ENCODE measurements at regions not wholly inside any gene's neighbourhood (a gene's known extent, or its start where the extent isn't known, plus 50 kb on each side); places are given as distances from the start of the nearest gene placed in this dataset.

DNA sequence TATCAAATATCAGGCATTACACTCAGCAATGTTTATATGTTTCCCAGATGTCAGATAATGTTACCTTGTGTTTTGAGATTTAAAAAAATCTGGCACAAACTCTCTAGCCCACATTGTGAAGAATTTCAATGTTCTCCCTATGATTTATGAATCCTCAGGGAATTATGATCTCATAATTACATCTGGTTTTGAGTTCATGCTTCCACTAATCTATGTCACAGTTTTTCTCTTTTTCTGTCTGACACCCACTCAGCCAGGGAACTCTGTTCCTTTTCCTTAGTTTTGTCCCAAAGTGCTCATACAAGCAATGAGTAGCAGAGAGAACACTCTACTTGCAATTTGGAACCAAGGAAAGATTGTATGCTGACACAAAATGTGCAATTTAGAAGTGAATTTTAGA, 212.1 kb upstream of the POF1B start:
- DNase-seq (ENCODE audit: low spot score), result no peak
- TF ChIP-seq, protein P1, sequence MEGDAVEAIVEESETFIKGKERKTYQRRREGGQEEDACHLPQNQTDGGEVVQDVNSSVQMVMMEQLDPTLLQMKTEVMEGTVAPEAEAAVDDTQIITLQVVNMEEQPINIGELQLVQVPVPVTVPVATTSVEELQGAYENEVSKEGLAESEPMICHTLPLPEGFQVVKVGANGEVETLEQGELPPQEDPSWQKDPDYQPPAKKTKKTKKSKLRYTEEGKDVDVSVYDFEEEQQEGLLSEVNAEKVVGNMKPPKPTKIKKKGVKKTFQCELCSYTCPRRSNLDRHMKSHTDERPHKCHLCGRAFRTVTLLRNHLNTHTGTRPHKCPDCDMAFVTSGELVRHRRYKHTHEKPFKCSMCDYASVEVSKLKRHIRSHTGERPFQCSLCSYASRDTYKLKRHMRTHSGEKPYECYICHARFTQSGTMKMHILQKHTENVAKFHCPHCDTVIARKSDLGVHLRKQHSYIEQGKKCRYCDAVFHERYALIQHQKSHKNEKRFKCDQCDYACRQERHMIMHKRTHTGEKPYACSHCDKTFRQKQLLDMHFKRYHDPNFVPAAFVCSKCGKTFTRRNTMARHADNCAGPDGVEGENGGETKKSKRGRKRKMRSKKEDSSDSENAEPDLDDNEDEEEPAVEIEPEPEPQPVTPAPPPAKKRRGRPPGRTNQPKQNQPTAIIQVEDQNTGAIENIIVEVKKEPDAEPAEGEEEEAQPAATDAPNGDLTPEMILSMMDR (IDR thresholded peaks at IDR 0.05; ENCODE audit: extremely low read depth, insufficient read depth, missing control alignments), result no peak
- in situ Hi-C loops (cut with MboI; ENCODE audit: low pct_unique_long_range_greater_than_20kb, low sequenced_read_pairs, unreplicated experiment), result no loop called here

DNA sequence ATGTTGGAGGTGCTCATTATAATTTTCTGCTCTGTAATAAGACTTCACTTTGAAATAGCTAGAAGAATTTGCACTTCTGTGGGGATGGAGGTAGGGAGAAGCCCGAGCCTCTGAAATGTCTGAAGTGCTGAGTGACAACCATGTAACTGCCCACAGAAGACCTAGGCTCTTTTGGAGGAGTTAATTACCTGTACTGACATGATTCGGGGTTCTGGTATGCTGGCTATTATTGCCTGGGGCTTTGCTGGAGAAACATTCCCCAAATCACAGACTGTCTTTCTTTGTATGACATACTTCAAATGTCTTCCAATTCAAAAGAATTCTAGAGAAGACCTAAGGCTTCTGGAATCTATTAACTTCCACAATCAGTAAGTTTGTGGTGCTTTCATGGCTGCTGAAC, 211.2 kb upstream of the POF1B start:
- in situ Hi-C loops (cut with MboI; ENCODE audit: low pct_unique_long_range_greater_than_20kb, low sequenced_read_pairs, unreplicated experiment), result no loop called here
- TF ChIP-seq, protein P1 (IDR thresholded peaks at IDR 0.05; ENCODE audit: extremely low read depth, insufficient read depth, missing control alignments), result no peak
- DNase-seq (ENCODE audit: low spot score), result no peak

DNA sequence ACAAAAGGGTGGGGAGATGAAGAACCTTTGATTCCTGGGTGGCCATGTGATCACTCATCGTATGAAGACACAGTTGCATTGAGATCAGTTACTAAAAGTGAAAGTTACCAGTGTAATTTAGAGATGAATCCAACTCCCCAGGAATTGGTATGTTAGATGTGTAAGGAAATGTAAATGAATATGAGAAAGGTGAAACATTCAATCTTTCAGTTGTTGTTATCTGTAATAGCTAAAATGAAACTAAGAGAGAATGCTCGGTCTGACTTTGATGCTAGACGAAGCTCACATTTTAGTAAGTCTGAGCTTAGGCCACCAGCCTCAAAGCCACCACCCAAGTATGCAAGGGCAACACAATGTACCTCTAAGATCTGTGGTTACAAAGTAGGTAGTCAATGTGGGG, 194.3 kb upstream of the POF1B start:
- in situ Hi-C loops (cut with MboI; ENCODE audit: low pct_unique_long_range_greater_than_20kb, low sequenced_read_pairs, unreplicated experiment), result loop anchor here (25.0 kb wide), 1 partner anchor 462 kb away; no protein-coding TSS in a partner anchor
- no peak for DNase-seq (ENCODE audit: low spot score)
- TF ChIP-seq, protein P1 (IDR thresholded peaks at IDR 0.05; ENCODE audit: extremely low read depth, insufficient read depth, missing control alignments), result no peak

DNA sequence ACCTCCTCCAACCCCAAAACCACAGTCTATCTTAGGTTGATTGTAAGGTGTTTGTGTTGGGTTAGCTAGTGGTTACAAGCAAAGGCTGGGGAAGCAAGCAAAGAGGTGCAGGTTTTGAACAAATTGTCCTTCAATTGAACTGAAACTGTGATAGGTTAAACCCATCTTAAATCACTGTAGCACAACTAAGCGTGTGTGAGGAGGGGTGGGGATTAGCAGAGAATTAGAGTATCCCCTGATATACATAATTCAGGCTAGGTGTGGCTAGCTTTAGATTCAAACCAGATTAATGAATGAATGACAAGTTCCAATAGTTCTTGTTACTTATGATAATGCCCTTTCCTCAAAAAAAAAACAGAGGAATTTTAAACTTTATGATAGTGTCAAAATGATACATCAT, 191.0 kb upstream of the POF1B start:
- no peak for DNase-seq (ENCODE audit: low spot score)
- in situ Hi-C loops (cut with MboI; ENCODE audit: low pct_unique_long_range_greater_than_20kb, low sequenced_read_pairs, unreplicated experiment), result loop anchor here (25.0 kb wide), 1 partner anchor 458 kb away; no protein-coding TSS in a partner anchor
- TF ChIP-seq, protein P1 (IDR thresholded peaks at IDR 0.05; ENCODE audit: extremely low read depth, insufficient read depth, missing control alignments), result no peak

DNA sequence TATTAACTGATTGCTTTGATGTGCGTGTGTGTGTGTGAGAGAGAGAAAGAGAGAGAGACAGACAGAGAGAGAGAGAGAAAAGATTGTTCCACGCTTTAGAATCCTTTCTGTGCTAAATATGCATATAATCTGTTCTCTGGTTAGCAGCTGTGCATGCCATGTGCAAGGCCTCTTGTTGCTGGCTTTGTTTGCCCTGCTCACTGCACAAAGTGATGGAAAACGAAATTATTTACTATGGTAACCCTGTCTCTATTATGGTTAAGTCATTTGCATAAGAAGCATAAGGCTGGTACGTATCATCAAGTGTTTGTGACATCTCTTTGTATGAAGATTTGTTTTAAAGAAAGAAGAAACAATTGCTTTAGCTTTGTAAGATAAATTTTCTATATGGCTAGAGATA, 190.2 kb upstream of the POF1B start:
- TF ChIP-seq, protein P1 (IDR thresholded peaks at IDR 0.05; ENCODE audit: extremely low read depth, insufficient read depth, missing control alignments), result no peak
- in situ Hi-C loops (cut with MboI; ENCODE audit: low pct_unique_long_range_greater_than_20kb, low sequenced_read_pairs, unreplicated experiment), result loop anchor here (25.0 kb wide), 1 partner anchor 457 kb away; no protein-coding TSS in a partner anchor
- DNase-seq (ENCODE audit: low spot score), result no peak

DNA sequence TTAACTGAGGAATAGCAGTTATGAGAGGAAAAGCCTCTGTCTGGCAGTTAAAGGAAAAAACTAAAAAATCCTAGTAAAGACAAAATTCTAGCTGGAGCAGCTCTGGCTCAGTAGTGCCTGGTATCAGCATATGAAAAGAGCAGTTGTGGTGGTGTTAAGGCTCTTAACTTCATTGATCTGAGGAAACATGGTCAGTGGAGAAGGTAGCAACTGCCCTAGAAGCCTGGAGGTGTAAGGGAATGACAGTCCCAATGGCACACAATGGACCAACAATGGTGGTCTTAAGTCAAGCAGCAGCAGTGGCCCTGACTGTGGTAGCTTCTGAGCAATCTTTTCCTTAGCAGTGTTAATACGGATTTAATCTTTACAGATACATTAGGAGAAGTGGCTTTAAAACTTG, 189.6 kb upstream of the POF1B start:
- no peak for DNase-seq (ENCODE audit: low spot score)
- in situ Hi-C loops (cut with MboI; ENCODE audit: low pct_unique_long_range_greater_than_20kb, low sequenced_read_pairs, unreplicated experiment), result loop anchor here (25.0 kb wide), 1 partner anchor 457 kb away; no protein-coding TSS in a partner anchor
- TF ChIP-seq, protein P1 (IDR thresholded peaks at IDR 0.05; ENCODE audit: extremely low read depth, insufficient read depth, missing control alignments), result no peak

DNA sequence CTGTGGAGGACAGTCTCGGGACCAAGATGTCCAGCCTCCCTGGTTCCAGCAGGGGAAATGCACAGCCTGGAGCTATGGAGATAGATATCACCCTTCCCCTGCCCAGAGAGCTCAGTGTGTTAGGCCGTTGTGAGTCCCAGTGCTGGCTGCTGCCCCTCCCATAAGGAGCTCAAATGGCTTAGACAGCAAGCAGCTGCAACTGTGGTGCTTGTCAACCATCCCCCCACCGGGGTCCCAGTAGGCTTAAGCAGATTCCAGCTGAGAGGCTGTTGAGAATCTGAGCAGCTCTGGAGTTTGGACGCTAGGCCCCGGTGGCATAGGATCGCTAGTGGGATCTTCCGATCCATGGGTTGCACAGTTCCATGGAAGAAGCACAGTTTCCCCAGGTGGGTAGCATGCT, 181.8 kb upstream of the POF1B start:
- DNase-seq (ENCODE audit: low spot score), result no peak
- TF ChIP-seq, protein P1 (IDR thresholded peaks at IDR 0.05; ENCODE audit: extremely low read depth, insufficient read depth, missing control alignments), result no peak
- in situ Hi-C loops (cut with MboI; ENCODE audit: low pct_unique_long_range_greater_than_20kb, low sequenced_read_pairs, unreplicated experiment), result loop anchor here (25.0 kb wide), 1 partner anchor 449 kb away; no protein-coding TSS in a partner anchor
